AG04449 (cell line): ENCODE measurements at regions not wholly inside any gene's neighbourhood (a gene's known extent, or its start where the extent isn't known, plus 50 kb on each side); places are given as distances from the start of the nearest gene placed in this dataset.

ENCODE experiments used
- CTCF ChIA-PET: fragments of 350-600 bp; formaldehyde crosslinking; extraction: SDS; loops from one replicate; lab custom pipeline; 2021; ENCODE audit warnings: antibody characterized with exemption; lab: Yijun Ruan, JAX
- POLR2A ChIA-PET: fragments of 400-600, 350-600 bp; formaldehyde crosslinking; extraction: SDS; loops from one replicate; lab custom pipeline; 2020; ENCODE audit warnings: antibody characterized with exemption, inconsistent platforms; lab: Yijun Ruan, JAX
- DNase-seq: peaks from one replicate; pipeline ENCODE4 v3.0.0-alpha.2; 2010; ENCODE audit warnings: low read depth, low spot score
- H3K4me3 ChIP-seq: 2 replicates; pipeline ENCODE4 v1.5.1; 2011; ENCODE audit warnings: low read depth, mild to moderate bottlenecking, control low read depth, low read length
- TF ChIP-seq, protein P1 (sequence below): IDR thresholded peaks from one replicate; pipeline ENCODE4 v1.5.1; 2011; ENCODE audit warnings: mild to moderate bottlenecking, moderate library complexity, low read length, control low read depth, inconsistent platforms; ENCODE audit not compliant: insufficient read depth; ENCODE audit errors: missing control alignments

- ChIA-PET CTCF (interaction anchor here (1.0 to 2.6 kb wide), 3 partner anchors 8 to 645 kb away, joined by 3 to 14 read pairs (median 6); no protein-coding TSS in a partner anchor), POLR2A (interaction anchor here (0.6 kb wide), 1 partner anchor 96 kb away, joined by 3 read pairs; no protein-coding TSS in a partner anchor)
- H3K4me3 ChIP-seq = no peak overlapping the region
- no peak for DNase-seq
- TF ChIP-seq, protein P1, sequence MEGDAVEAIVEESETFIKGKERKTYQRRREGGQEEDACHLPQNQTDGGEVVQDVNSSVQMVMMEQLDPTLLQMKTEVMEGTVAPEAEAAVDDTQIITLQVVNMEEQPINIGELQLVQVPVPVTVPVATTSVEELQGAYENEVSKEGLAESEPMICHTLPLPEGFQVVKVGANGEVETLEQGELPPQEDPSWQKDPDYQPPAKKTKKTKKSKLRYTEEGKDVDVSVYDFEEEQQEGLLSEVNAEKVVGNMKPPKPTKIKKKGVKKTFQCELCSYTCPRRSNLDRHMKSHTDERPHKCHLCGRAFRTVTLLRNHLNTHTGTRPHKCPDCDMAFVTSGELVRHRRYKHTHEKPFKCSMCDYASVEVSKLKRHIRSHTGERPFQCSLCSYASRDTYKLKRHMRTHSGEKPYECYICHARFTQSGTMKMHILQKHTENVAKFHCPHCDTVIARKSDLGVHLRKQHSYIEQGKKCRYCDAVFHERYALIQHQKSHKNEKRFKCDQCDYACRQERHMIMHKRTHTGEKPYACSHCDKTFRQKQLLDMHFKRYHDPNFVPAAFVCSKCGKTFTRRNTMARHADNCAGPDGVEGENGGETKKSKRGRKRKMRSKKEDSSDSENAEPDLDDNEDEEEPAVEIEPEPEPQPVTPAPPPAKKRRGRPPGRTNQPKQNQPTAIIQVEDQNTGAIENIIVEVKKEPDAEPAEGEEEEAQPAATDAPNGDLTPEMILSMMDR = no peak
Observed at GRCh38 chr5:168227973-168228615, 63.4 kb upstream of the WWC1 start.

DNA sequence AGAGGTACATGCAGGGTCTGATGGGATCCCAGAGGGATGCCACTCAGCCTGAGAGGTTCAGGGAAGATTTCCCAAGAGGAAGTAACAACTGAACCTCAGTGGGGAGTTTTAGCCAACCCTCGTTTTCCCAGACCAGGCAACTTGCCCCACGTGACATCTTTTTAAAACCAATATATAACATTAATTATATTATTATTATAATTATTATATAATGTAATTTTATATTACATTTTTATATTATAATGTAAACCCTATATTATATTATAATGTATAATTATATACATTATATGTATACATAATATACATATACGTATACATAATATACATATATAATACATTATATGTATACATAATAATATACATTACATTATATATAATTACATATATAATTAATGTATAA lies 62.8 kb upstream of the WWC1 start:
- no peak for DNase-seq
- ChIA-PET POLR2A (no interaction called here), CTCF (interaction anchor here (1.0 to 2.6 kb wide), 2 partner anchors 9 to 646 kb away, joined by 3 to 14 read pairs; no protein-coding TSS in a partner anchor)
- TF ChIP-seq, protein P1 = no peak
- no peak overlapping the region for H3K4me3 ChIP-seq

GRCh38 chr5:168234133-168234532 lies 57.3 kb upstream of the WWC1 start:
- TF ChIP-seq, protein P1 = no peak
- no peak overlapping the region for H3K4me3 ChIP-seq
- ChIA-PET CTCF (interaction anchor here (2.1 kb wide), 1 partner anchor 15 kb away, joined by 11 read pairs; no protein-coding TSS in a partner anchor), POLR2A (no interaction called here)
- no peak for DNase-seq

DNA sequence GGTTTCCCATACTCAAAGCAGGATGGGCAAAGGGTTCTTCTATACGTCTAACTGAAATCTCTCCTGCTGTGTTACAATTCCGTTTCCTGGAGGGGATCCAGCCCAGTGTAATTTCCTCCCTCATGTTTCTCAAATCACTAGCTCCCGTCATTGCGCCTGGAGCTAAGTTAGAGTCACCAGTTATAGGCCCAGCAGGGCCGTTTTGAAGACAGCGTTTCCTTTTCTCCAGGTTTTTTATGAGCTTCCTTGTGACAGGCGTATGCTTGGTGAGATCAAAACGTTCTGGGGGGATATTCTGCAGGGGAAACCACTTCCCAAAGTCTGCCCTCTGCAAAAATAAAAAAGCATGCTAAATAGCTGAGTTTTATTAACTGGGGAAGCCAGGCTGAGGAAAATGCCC lies 53.0 kb upstream of the WWC1 start:
- TF ChIP-seq, protein P1 = no peak
- H3K4me3 ChIP-seq = no peak overlapping the region
- POLR2A ChIA-PET = no interaction called here
- DNase-seq = no peak
- CTCF ChIA-PET = interaction anchor here (3.0 kb wide), 1 partner anchor 18 kb away, joined by 9 read pairs; no protein-coding TSS in a partner anchor

DNA sequence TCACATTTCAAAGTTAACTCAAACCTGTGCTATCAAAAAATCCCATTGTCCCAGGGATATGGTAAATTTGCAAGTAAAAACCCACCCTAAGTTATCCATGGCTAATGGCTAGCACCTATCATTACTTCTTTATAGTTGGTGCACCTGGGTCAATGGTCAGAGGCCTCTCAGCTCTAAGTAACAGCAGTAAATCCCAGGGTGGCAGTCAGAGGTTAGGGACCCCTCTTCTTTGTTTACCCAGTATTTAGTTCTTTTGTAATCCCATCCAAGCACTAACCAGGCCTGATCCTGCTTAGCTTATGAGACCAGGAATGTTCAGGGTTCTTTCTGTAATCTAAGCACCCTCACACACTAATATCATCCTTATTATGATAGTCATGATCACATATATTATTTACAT lies 52.1 kb upstream of the WWC1 start:
- no peak overlapping the region for H3K4me3 ChIP-seq
- DNase-seq = no peak
- POLR2A ChIA-PET = no interaction called here
- TF ChIP-seq, protein P1 = no peak
- CTCF ChIA-PET = interaction anchor here (3.0 kb wide), 1 partner anchor 19 kb away, joined by 9 read pairs; no protein-coding TSS in a partner anchor
